Transverse colon (tissue), 3 donors: ENCODE measurements at regions not wholly inside any gene's neighbourhood (a gene's known extent, or its start where the extent isn't known, plus 50 kb on each side); places are given as distances from the start of the nearest gene placed in this dataset.

Experiments used
- POLR2A ChIP-seq: fragments of 450-650 bp; IDR thresholded peaks from one replicate; pipeline ENCODE4 v1.6.1; 2016; ENCODE audit warnings: antibody characterized with exemption, mild to moderate bottlenecking, moderate library complexity
- TF ChIP-seq, protein P1 (sequence below), 5 experiments: fragments of 200-600 bp in 3 of 5; fragments of 450-650 bp in 2 of 5; sonication (generic) in 3 of 5; IDR thresholded peaks; 1 replicate in 2 of 5; 2 replicates in 3 of 5; pipeline ENCODE4 v1.5.1; 2016 to 2017; ENCODE audit warnings: antibody characterized with exemption in 5 of 5, inconsistent platforms in 3 of 5, mild to moderate bottlenecking in 2 of 5, moderate library complexity in 1 of 5

DNA sequence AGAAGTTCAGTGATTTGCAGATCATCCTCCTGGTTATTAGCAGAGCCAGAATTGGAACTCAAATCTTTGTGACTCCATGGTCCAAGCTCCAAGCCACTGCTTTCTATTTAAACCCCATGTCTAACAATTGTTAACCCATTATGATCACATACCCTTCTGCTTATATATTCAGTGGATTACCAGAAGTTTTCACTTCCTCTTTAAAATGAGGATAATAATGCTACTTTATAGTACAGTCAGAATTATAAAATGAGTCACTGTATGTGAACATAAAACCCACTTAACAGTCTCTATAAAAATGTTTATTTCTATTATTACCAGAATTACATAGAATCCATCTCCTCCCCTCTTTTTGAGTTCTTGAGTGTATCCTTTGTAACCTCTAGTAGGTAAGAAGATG is 550.7 kb upstream of the DPPA4 start:
- TF ChIP-seq, protein P1, sequence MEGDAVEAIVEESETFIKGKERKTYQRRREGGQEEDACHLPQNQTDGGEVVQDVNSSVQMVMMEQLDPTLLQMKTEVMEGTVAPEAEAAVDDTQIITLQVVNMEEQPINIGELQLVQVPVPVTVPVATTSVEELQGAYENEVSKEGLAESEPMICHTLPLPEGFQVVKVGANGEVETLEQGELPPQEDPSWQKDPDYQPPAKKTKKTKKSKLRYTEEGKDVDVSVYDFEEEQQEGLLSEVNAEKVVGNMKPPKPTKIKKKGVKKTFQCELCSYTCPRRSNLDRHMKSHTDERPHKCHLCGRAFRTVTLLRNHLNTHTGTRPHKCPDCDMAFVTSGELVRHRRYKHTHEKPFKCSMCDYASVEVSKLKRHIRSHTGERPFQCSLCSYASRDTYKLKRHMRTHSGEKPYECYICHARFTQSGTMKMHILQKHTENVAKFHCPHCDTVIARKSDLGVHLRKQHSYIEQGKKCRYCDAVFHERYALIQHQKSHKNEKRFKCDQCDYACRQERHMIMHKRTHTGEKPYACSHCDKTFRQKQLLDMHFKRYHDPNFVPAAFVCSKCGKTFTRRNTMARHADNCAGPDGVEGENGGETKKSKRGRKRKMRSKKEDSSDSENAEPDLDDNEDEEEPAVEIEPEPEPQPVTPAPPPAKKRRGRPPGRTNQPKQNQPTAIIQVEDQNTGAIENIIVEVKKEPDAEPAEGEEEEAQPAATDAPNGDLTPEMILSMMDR (IDR thresholded peaks at IDR 0.05), result no peak
- TF ChIP-seq POLR2A, result no peak
